A673 (cell line): ENCODE measurements at regions not wholly inside any gene's neighbourhood (a gene's known extent, or its start where the extent isn't known, plus 50 kb on each side); places are given as distances from the start of the nearest gene placed in this dataset.

Experiments used
- CTCF ChIP-seq: fragments of 300-800, 200-600 bp; sonication (generic); conservative IDR thresholded peaks from 2 replicates; pipeline ENCODE4 v1.5.1; 2017; ENCODE audit warnings: low read depth, mild to moderate bottlenecking, antibody characterized with exemption, low read length, moderate library complexity, mixed read lengths
- EZH2 ChIP-seq: fragments of 200-600 bp; sonication (generic); IDR thresholded peaks from 2 replicates; pipeline ENCODE4 v1.6.1; 2017; ENCODE audit warnings: borderline replicate concordance, low read depth, mild to moderate bottlenecking, mixed read lengths, antibody characterized with exemption, low read length; ENCODE audit not compliant: poor library complexity, severe bottlenecking

- no peak for TF ChIP-seq CTCF
- TF ChIP-seq EZH2: no peak
Measured at GRCh38 chr15:25089577-25089976, 134.8 kb downstream of the SNRPN start.
